DOHH2 (cell line): ENCODE measurements at regions not wholly inside any gene's neighbourhood (a gene's known extent, or its start where the extent isn't known, plus 50 kb on each side); places are given as distances from the start of the nearest gene placed in this dataset.

Experiments used
- H3F3A ChIP-seq: fragments of 200-600 bp; sonication (generic), shearing (Covaris generic); 2 replicates; pipeline ENCODE4 v1.6.0; 2016; ENCODE audit warnings: antibody characterized with exemption, mild to moderate bottlenecking; ENCODE audit not compliant: control insufficient read depth, insufficient read depth
- H3K27ac ChIP-seq: fragments of 200-600 bp; sonication (generic); 2 replicates; pipeline ENCODE4 v1.5.1; 2014; ENCODE audit warnings: low read depth, mild to moderate bottlenecking, low read length, moderate library complexity
- H3K27me3 ChIP-seq: fragments of 200-600 bp; sonication (generic); 2 replicates; pipeline ENCODE4 v1.6.1; 2014; ENCODE audit warnings: mild to moderate bottlenecking, low read length, mixed read lengths; ENCODE audit not compliant: control insufficient read depth
- H3K36me3 ChIP-seq: fragments of 200-600 bp; sonication (generic); 2 replicates; pipeline ENCODE4 v1.6.1; 2014; ENCODE audit warnings: mild to moderate bottlenecking, low read length, moderate library complexity, mixed read lengths; ENCODE audit not compliant: control insufficient read depth
- H3K4me1 ChIP-seq: fragments of 200-600 bp; sonication (generic); 2 replicates; pipeline ENCODE4 v1.6.1; 2014; ENCODE audit warnings: mild to moderate bottlenecking, low read length, mixed read lengths; ENCODE audit not compliant: control insufficient read depth
- H3K4me2 ChIP-seq: fragments of 200-600 bp; sonication (generic); 2 replicates; pipeline ENCODE4 v1.6.0; 2014; ENCODE audit warnings: mild to moderate bottlenecking, low read length, moderate library complexity
- H3K4me3 ChIP-seq: fragments of 200-600 bp; sonication (generic); 2 replicates; pipeline ENCODE4 v1.5.1; 2014; ENCODE audit warnings: mild to moderate bottlenecking, low read length, mixed read lengths
- H3K79me2 ChIP-seq: fragments of 200-600 bp; sonication (generic); 2 replicates; pipeline ENCODE4 v1.6.1; 2014; ENCODE audit warnings: mild to moderate bottlenecking, low read length, mixed read lengths; ENCODE audit not compliant: control insufficient read depth
- H3K9me2 ChIP-seq: fragments of 200-600 bp; sonication (generic); replicated peaks from 2 replicates; pipeline ENCODE4 v1.6.1; 2014; ENCODE audit warnings: mild to moderate bottlenecking, low read length, mixed read lengths; ENCODE audit not compliant: control insufficient read depth
- H3K9me3 ChIP-seq: fragments of 200-600 bp; sonication (generic); 2 replicates; pipeline ENCODE4 v1.6.1; 2014; ENCODE audit warnings: antibody characterized with exemption, low read length, mixed read lengths; ENCODE audit not compliant: control insufficient read depth, insufficient read depth
- H4K20me1 ChIP-seq: fragments of 200-600 bp; sonication (generic); 2 replicates; pipeline ENCODE4 v1.6.0; 2014; ENCODE audit warnings: low read depth, mild to moderate bottlenecking, antibody characterized with exemption, low read length, moderate library complexity; ENCODE audit not compliant: control insufficient read depth, insufficient read depth
- CTCF ChIP-seq: fragments of 200-600 bp; sonication (generic); IDR thresholded peaks from one replicate; pipeline ENCODE4 v1.5.1; 2014; ENCODE audit warnings: antibody characterized with exemption, mild to moderate bottlenecking, low read depth, low read length; ENCODE audit not compliant: poor library complexity, severe bottlenecking
- EZH2phosphoT487 ChIP-seq: fragments of 200-600 bp; sonication (generic); IDR thresholded peaks from 2 replicates; pipeline ENCODE4 v1.6.1; 2017; ENCODE audit warnings: borderline replicate concordance, mild to moderate bottlenecking, antibody characterized with exemption, low read length, moderate library complexity, mixed read lengths

- H3K27me3 ChIP-seq: no peaks in the 10 kb centered on the region
- H3K4me1 ChIP-seq: no peaks in the 10 kb centered on the region
- no peak overlapping the region for H3K27ac ChIP-seq
- no peaks in the 10 kb centered on the region for H3K9me3 ChIP-seq
- no peak overlapping the region for H3K4me2 ChIP-seq
- TF ChIP-seq CTCF (no peak), EZH2phosphoT487 (no peak)
- H3K4me3 ChIP-seq: no peak overlapping the region
- H3F3A ChIP-seq: no peaks in the 10 kb centered on the region
- H4K20me1 ChIP-seq: no peaks in the 10 kb centered on the region
- no peaks in the 10 kb centered on the region for H3K36me3 ChIP-seq
- H3K9me2 ChIP-seq: no peaks in the 10 kb centered on the region
- no peaks in the 10 kb centered on the region for H3K79me2 ChIP-seq
These were observed 125.3 kb downstream of the SALL1 start for GRCh38 chr16:51025588-51026290.

GRCh38 chr16:51024703-51025102, 126.4 kb downstream of the SALL1 start:
- H3K4me3 ChIP-seq: no peak overlapping the region
- H3F3A ChIP-seq: no peaks in the 10 kb centered on the region
- H3K9me2 ChIP-seq: no peaks in the 10 kb centered on the region
- no peaks in the 10 kb centered on the region for H3K79me2 ChIP-seq
- H3K36me3 ChIP-seq: no peaks in the 10 kb centered on the region
- no peak overlapping the region for H3K27ac ChIP-seq
- H3K27me3 ChIP-seq: no peaks in the 10 kb centered on the region
- H3K9me3 ChIP-seq: no peaks in the 10 kb centered on the region
- H4K20me1 ChIP-seq: no peaks in the 10 kb centered on the region
- TF ChIP-seq CTCF (no peak), EZH2phosphoT487 (no peak)
- no peaks in the 10 kb centered on the region for H3K4me1 ChIP-seq
- no peak overlapping the region for H3K4me2 ChIP-seq

- Histone ChIP-seq H3K4me1 (no peaks in the 10 kb centered on the region), H3K9me3 (no peaks in the 10 kb centered on the region), H3K4me2 (no peak overlapping the region), H3K9me2 (no peaks in the 10 kb centered on the region), H3K36me3 (no peaks in the 10 kb centered on the region), H4K20me1 (no peaks in the 10 kb centered on the region), H3F3A (no peaks in the 10 kb centered on the region), H3K79me2 (no peaks in the 10 kb centered on the region), H3K4me3 (no peak overlapping the region), H3K27ac (no peak overlapping the region), H3K27me3 (no peaks in the 10 kb centered on the region)
- TF ChIP-seq CTCF (no peak), EZH2phosphoT487 (no peak)
These were observed 128.1 kb downstream of the SALL1 start for GRCh38 chr16:51022955-51023354.
